Stimulated activated memory B cell treated with anti-CD40 and anti-IgM and Interleukin-4, amounts not matched to agents 10 μg/mL and 1 μg/mL and 100 μg/mL, for 72 hours (primary cell): ENCODE measurements at regions not wholly inside any gene's neighbourhood (a gene's known extent, or its start where the extent isn't known, plus 50 kb on each side); places are given as distances from the start of the nearest gene placed in this dataset.

ENCODE experiments used
- ATAC-seq: fragments of 150-1000 bp; cut with Tn5 transposase; 2 replicates; pipeline ENCODE4 v1.10.0; 2021
- H3K27ac Mint-ChIP-seq: one replicate; pipeline ENCODE4 v1.8.0; 2022; ENCODE audit warnings: mild to moderate bottlenecking, mixed read lengths
- H3K27me3 Mint-ChIP-seq: one replicate; pipeline ENCODE4 v1.8.0; 2022; ENCODE audit warnings: mixed read lengths
- H3K36me3 Mint-ChIP-seq: one replicate; pipeline ENCODE4 v1.8.0; 2022; ENCODE audit warnings: mixed read lengths
- H3K4me1 Mint-ChIP-seq: one replicate; pipeline ENCODE4 v1.8.0; 2022; ENCODE audit warnings: mixed read lengths
- H3K4me3 Mint-ChIP-seq: one replicate; pipeline ENCODE4 v1.8.0; 2022; ENCODE audit warnings: mild to moderate bottlenecking, moderate library complexity, mixed read lengths
- H3K9me3 Mint-ChIP-seq: one replicate; pipeline ENCODE4 v1.8.0; 2022; ENCODE audit warnings: mixed read lengths

GRCh38 chr6:141000917-141001316 lies 1131.8 kb upstream of the GJE1 start:
- Mint-ChIP-seq H3K4me3 (no peak overlapping the region), H3K36me3 (no peaks in the 10 kb centered on the region)
- ATAC-seq: no peak

GRCh38 chr6:140993515-140993914 lies 1139.2 kb upstream of the GJE1 start:
- no peaks in the 10 kb centered on the region for H3K27me3 Mint-ChIP-seq
- no peaks in the 10 kb centered on the region for H3K4me1 Mint-ChIP-seq
- no peak overlapping the region for H3K27ac Mint-ChIP-seq
- peaks cover 7% of the 10 kb centered on the region for H3K9me3 Mint-ChIP-seq
- no peak for ATAC-seq
- H3K36me3 Mint-ChIP-seq: no peaks in the 10 kb centered on the region
- no peak overlapping the region for H3K4me3 Mint-ChIP-seq

More at GRCh38 chr6:141000917-141001316, 1131.8 kb upstream of the GJE1 start:
- Mint-ChIP-seq H3K27ac (no peak overlapping the region), H3K4me1 (no peaks in the 10 kb centered on the region), H3K9me3 (no peaks in the 10 kb centered on the region), H3K27me3 (no peaks in the 10 kb centered on the region)

- Mint-ChIP-seq H3K36me3 (no peaks in the 10 kb centered on the region), H3K27ac (no peak overlapping the region), H3K4me3 (no peak overlapping the region), H3K4me1 (no peaks in the 10 kb centered on the region), H3K27me3 (no peaks in the 10 kb centered on the region), H3K9me3 (peaks cover 7% of the 10 kb centered on the region)
- no peak for ATAC-seq
Measured at GRCh38 chr6:140992678-140993077, 1140.0 kb upstream of the GJE1 start.

GRCh38 chr6:140988780-140989179 lies 1143.9 kb upstream of the GJE1 start:
- Mint-ChIP-seq H3K4me3 (no peak overlapping the region), H3K4me1 (no peaks in the 10 kb centered on the region), H3K27me3 (no peaks in the 10 kb centered on the region), H3K36me3 (no peaks in the 10 kb centered on the region), H3K27ac (no peak overlapping the region), H3K9me3 (peaks cover 7% of the 10 kb centered on the region)
- ATAC-seq: no peak

GRCh38 chr6:140987364-140988155 lies 1145.2 kb upstream of the GJE1 start:
- Mint-ChIP-seq H3K27me3 (no peaks in the 10 kb centered on the region), H3K36me3 (no peaks in the 10 kb centered on the region), H3K4me1 (no peaks in the 10 kb centered on the region), H3K9me3 (peaks cover 7% of the 10 kb centered on the region), H3K4me3 (no peak overlapping the region), H3K27ac (no peak overlapping the region)
- ATAC-seq: no peak

- no peak for ATAC-seq
- no peaks in the 10 kb centered on the region for H3K27me3 Mint-ChIP-seq
- H3K27ac Mint-ChIP-seq: no peak overlapping the region
- H3K4me3 Mint-ChIP-seq: no peak overlapping the region
- H3K9me3 Mint-ChIP-seq: peaks cover 7% of the 10 kb centered on the region
- no peaks in the 10 kb centered on the region for H3K4me1 Mint-ChIP-seq
- no peaks in the 10 kb centered on the region for H3K36me3 Mint-ChIP-seq
Measured at GRCh38 chr6:140985679-140986275, 1146.9 kb upstream of the GJE1 start.

GRCh38 chr6:140980265-140980887 lies 1152.3 kb upstream of the GJE1 start:
- no peak overlapping the region for H3K27ac Mint-ChIP-seq

GRCh38 chr6:140979642-140980091 lies 1153.1 kb upstream of the GJE1 start:
- no peaks in the 10 kb centered on the region for H3K36me3 Mint-ChIP-seq
- no peak overlapping the region for H3K4me3 Mint-ChIP-seq
- no peak overlapping the region for H3K27ac Mint-ChIP-seq
- peaks cover 2% of the 10 kb centered on the region for H3K9me3 Mint-ChIP-seq
- ATAC-seq: no peak
- H3K27me3 Mint-ChIP-seq: no peaks in the 10 kb centered on the region
- H3K4me1 Mint-ChIP-seq: no peaks in the 10 kb centered on the region

More at GRCh38 chr6:140980265-140980887, 1152.3 kb upstream of the GJE1 start:
- no peaks in the 10 kb centered on the region for H3K27me3 Mint-ChIP-seq
- H3K9me3 Mint-ChIP-seq: no peaks in the 10 kb centered on the region
- no peak for ATAC-seq
- no peak overlapping the region for H3K4me3 Mint-ChIP-seq
- H3K4me1 Mint-ChIP-seq: no peaks in the 10 kb centered on the region
- H3K36me3 Mint-ChIP-seq: no peaks in the 10 kb centered on the region

- Mint-ChIP-seq H3K9me3 (peaks cover 2% of the 10 kb centered on the region), H3K27ac (no peak overlapping the region), H3K4me3 (no peak overlapping the region), H3K27me3 (no peaks in the 10 kb centered on the region), H3K36me3 (no peaks in the 10 kb centered on the region), H3K4me1 (no peaks in the 10 kb centered on the region)
- ATAC-seq: no peak
Measured at GRCh38 chr6:140977403-140977802, 1155.3 kb upstream of the GJE1 start.

GRCh38 chr6:140976806-140977205 lies 1155.9 kb upstream of the GJE1 start:
- H3K9me3 Mint-ChIP-seq: peaks cover 5% of the 10 kb centered on the region
- H3K4me3 Mint-ChIP-seq: no peak overlapping the region
- ATAC-seq: no peak
- H3K27ac Mint-ChIP-seq: no peak overlapping the region
- H3K36me3 Mint-ChIP-seq: no peaks in the 10 kb centered on the region
- no peaks in the 10 kb centered on the region for H3K4me1 Mint-ChIP-seq
- H3K27me3 Mint-ChIP-seq: no peaks in the 10 kb centered on the region

GRCh38 chr6:140970485-140970884 lies 1162.2 kb upstream of the GJE1 start:
- no peak overlapping the region for H3K4me3 Mint-ChIP-seq
- H3K36me3 Mint-ChIP-seq: no peaks in the 10 kb centered on the region
- H3K4me1 Mint-ChIP-seq: no peaks in the 10 kb centered on the region

GRCh38 chr6:140968062-140968461 lies 1164.7 kb upstream of the GJE1 start:
- Mint-ChIP-seq H3K27ac (no peak overlapping the region), H3K4me3 (no peak overlapping the region), H3K27me3 (no peaks in the 10 kb centered on the region), H3K36me3 (no peaks in the 10 kb centered on the region), H3K4me1 (no peaks in the 10 kb centered on the region), H3K9me3 (peaks cover 10% of the 10 kb centered on the region)
- no peak for ATAC-seq

More at GRCh38 chr6:140970485-140970884, 1162.2 kb upstream of the GJE1 start:
- H3K9me3 Mint-ChIP-seq: peaks cover 12% of the 10 kb centered on the region
- H3K27me3 Mint-ChIP-seq: no peaks in the 10 kb centered on the region
- no peak overlapping the region for H3K27ac Mint-ChIP-seq
- no peak for ATAC-seq

- Mint-ChIP-seq H3K4me1 (no peaks in the 10 kb centered on the region), H3K9me3 (peaks cover 7% of the 10 kb centered on the region), H3K27ac (no peak overlapping the region), H3K36me3 (no peaks in the 10 kb centered on the region), H3K4me3 (no peak overlapping the region), H3K27me3 (no peaks in the 10 kb centered on the region)
- ATAC-seq: no peak
Measured at GRCh38 chr6:140966676-140967075, 1166.0 kb upstream of the GJE1 start.

- Mint-ChIP-seq H3K4me3 (no peak overlapping the region), H3K27ac (no peak overlapping the region), H3K4me1 (no peaks in the 10 kb centered on the region), H3K36me3 (no peaks in the 10 kb centered on the region), H3K27me3 (no peaks in the 10 kb centered on the region), H3K9me3 (no peaks in the 10 kb centered on the region)
- no peak for ATAC-seq
Measured at GRCh38 chr6:140960566-140960965, 1172.2 kb upstream of the GJE1 start.

GRCh38 chr6:140957386-140957785 lies 1175.3 kb upstream of the GJE1 start:
- Mint-ChIP-seq H3K4me1 (no peaks in the 10 kb centered on the region), H3K36me3 (no peaks in the 10 kb centered on the region), H3K27ac (no peak overlapping the region), H3K27me3 (no peaks in the 10 kb centered on the region), H3K4me3 (no peak overlapping the region), H3K9me3 (peaks cover 3% of the 10 kb centered on the region)
- ATAC-seq: no peak
